ENCODE measurements at regions not wholly inside any gene's neighbourhood (a gene's known extent, or its start where the extent isn't known, plus 50 kb on each side); places are given as distances from the start of the nearest gene placed in this dataset.

- Histone ChIP-seq H3K27ac (no peak overlapping the region), H3K27me3 (no peaks in the 10 kb centered on the region), H3K4me1 (ENCODE audit: insufficient read depth) (peaks cover 3% of the 10 kb centered on the region), H3K9me3 (no peaks in the 10 kb centered on the region), H3K4me3 (no peak overlapping the region), H3K36me3 (no peaks in the 10 kb centered on the region)
- WGBS, 3 donors: 66 to 69% (median 69%) methylated on average over 11 of the region's 11 CpGs
- DNase-seq: no peak
- TF ChIP-seq EP300 (IDR thresholded peaks at IDR 0.05): no peak
- no peak for TF ChIP-seq CTCF (IDR thresholded peaks at IDR 0.05)
- no peak for TF ChIP-seq POLR2A (IDR thresholded peaks at IDR 0.05)
- intact Hi-C loops (cut with DNase I): no loop called here
These were observed 407.6 kb upstream of the MYT1L start for GRCh38 chr2:2738684-2739083.

- no peaks in the 10 kb centered on the region for H3K36me3 ChIP-seq
- H3K4me1 ChIP-seq (ENCODE audit: insufficient read depth): peaks cover 2% of the 10 kb centered on the region
- intact Hi-C loops (cut with DNase I): no loop called here
- H3K27ac ChIP-seq: no peak overlapping the region
- no peaks in the 10 kb centered on the region for H3K9me3 ChIP-seq
- WGBS, 3 donors: 84 to 87% (median 85%) methylated on average over 11 of the region's 11 CpGs
- DNase-seq: no peak
- H3K27me3 ChIP-seq: no peaks in the 10 kb centered on the region
- no peak overlapping the region for H3K4me3 ChIP-seq
- no peak for TF ChIP-seq EP300 (IDR thresholded peaks at IDR 0.05)
- no peak for TF ChIP-seq POLR2A (IDR thresholded peaks at IDR 0.05)
- TF ChIP-seq CTCF (IDR thresholded peaks at IDR 0.05): no peak
These were observed 407.2 kb upstream of the MYT1L start for GRCh38 chr2:2738276-2738675.

- H3K27ac ChIP-seq: no peak overlapping the region
- no peak for DNase-seq
- H3K9me3 ChIP-seq: no peaks in the 10 kb centered on the region
- WGBS, 3 donors: 63 to 68% (median 67%) methylated on average over 7 of the region's 7 CpGs
- H3K4me1 ChIP-seq (ENCODE audit: insufficient read depth): peaks cover 2% of the 10 kb centered on the region
- H3K36me3 ChIP-seq: no peaks in the 10 kb centered on the region
- intact Hi-C loops (cut with DNase I): no loop called here
- no peak overlapping the region for H3K4me3 ChIP-seq
- TF ChIP-seq POLR2A (IDR thresholded peaks at IDR 0.05) (no peak), EP300 (IDR thresholded peaks at IDR 0.05) (no peak), CTCF (IDR thresholded peaks at IDR 0.05) (no peak)
- H3K27me3 ChIP-seq: no peaks in the 10 kb centered on the region
These were observed 404.0 kb upstream of the MYT1L start for GRCh38 chr2:2735041-2735440.

- Histone ChIP-seq H3K4me3 (no peak overlapping the region), H3K4me1 (ENCODE audit: insufficient read depth) (peaks cover under 1% of the 10 kb centered on the region), H3K27me3 (no peaks in the 10 kb centered on the region), H3K27ac (no peak overlapping the region), H3K36me3 (no peaks in the 10 kb centered on the region), H3K9me3 (no peaks in the 10 kb centered on the region)
- TF ChIP-seq EP300 (IDR thresholded peaks at IDR 0.05) (no peak), CTCF (IDR thresholded peaks at IDR 0.05) (no peak), POLR2A (IDR thresholded peaks at IDR 0.05) (no peak)
- intact Hi-C loops (cut with DNase I): no loop called here
- no peak for DNase-seq
- WGBS, 3 donors: 76 to 82% (median 77%) methylated on average over 9 of the region's 9 CpGs
These were observed 403.2 kb upstream of the MYT1L start for GRCh38 chr2:2734308-2734707.

GRCh38 chr2:2733818-2734217 is 402.7 kb upstream of the MYT1L start:
- no peaks in the 10 kb centered on the region for H3K27me3 ChIP-seq
- H3K4me1 ChIP-seq (ENCODE audit: insufficient read depth): no peaks in the 10 kb centered on the region
- no peaks in the 10 kb centered on the region for H3K9me3 ChIP-seq
- H3K36me3 ChIP-seq: no peaks in the 10 kb centered on the region
- H3K27ac ChIP-seq: no peak overlapping the region
- intact Hi-C loops (cut with DNase I): no loop called here
- H3K4me3 ChIP-seq: no peak overlapping the region
- TF ChIP-seq CTCF (IDR thresholded peaks at IDR 0.05) (no peak), POLR2A (IDR thresholded peaks at IDR 0.05) (no peak), EP300 (IDR thresholded peaks at IDR 0.05) (no peak)
- no peak for DNase-seq
- 72 to 81% (median 75%) methylated on average over 10 to 11 of the region's 11 CpGs for WGBS, 3 donors
